Stromal cell of bone marrow (primary cell): ENCODE measurements at regions not wholly inside any gene's neighbourhood (a gene's known extent, or its start where the extent isn't known, plus 50 kb on each side); places are given as distances from the start of the nearest gene placed in this dataset.
A peak's percentile ranks its signal among the peaks of the same experiment; 100 is the strongest.

Source experiments
- DNase-seq: peaks from one replicate; pipeline ENCODE4 v3.0.0-alpha.2; 2012; ENCODE audit warnings: low read depth

DNA sequence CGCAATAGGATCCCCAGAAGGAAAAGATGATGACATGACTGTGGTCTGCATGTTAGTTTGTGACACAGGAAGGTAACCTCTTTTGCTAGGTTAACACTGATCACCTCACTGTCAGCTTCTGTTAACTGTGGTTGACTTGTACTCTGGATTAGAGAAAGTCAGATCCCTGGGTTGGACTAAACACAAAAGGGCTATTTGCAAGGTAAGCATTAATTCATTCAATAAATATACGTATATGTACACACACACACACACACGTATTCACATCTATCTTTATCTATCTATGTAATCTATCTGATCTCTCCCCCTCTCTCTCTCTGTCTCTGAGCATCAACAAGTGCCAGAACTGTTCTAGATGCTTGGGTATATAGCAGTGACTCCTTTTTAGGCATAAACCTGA is 136.1 kb upstream of the SNX19 start:
- no peak for DNase-seq

DNA sequence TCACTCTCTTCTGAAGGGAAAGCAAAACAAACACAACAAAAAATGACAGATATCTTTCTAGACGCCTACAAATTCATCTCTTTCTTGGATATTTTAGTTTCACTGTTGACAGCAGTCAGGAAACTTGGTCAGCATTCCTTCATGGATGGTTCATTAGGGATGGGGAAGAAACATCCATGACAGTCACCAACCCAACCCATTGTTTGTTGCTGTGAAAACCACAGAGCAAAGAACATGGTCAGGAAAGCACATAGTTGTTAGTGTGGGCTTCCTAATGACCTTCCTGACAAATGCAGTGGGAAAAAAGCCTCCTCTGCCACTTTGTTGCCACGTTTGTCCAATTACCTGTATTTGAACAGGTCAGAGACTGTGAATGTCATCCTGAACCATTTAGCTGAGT is 139.8 kb upstream of the SNX19 start:
- DNase-seq = no peak

DNA sequence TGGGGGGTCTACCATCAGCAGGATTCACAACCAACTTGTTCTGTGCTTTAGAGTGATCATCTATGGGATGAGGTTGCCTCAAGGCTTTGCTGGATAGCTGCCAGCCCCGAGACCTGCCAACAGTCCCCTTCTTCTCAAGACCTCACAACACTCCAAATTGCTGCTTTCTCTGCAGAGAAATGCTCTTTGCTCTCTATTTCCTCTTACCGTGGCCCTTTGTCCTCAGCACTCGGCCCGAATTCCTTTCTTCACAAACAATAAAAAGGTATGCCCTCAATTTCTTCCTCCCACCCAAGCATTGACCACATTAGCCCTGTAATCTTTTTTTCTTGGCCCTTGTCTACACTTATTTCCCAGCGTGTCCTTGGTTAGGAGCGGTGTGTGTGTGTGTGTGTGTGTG is 147.4 kb upstream of the SNX19 start:
- no peak for DNase-seq

DNA sequence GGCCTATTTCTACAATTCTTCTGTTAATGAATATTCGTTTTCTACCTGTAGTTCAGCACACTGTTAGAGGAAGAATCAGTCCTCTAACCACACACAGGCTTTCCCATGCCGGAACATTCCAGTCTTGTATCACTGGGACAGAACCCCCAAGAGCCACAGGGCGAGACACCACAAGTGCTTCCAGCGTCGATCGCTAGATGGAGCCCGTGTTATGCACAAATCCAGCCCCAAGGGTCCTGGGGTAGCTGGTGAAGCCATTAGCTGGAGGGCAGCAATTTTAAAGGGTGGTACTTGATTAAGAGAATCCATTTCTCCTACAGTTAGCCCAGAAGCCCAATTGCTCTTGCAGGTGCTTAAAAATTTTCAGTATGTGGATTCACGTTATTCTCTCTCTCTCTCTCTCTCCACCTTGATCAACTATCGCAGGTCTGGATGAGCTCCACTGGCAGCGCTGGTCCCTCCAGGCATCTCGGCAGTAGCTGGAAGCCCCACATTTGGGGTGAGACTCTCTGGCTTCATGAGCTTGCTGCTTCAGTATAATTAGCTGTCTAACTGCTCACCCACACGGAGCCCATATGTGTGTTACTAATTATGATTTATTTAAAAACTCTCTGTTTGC is 148.2 kb upstream of the SNX19 start:
- DNase-seq = peak; percentile 17

DNA sequence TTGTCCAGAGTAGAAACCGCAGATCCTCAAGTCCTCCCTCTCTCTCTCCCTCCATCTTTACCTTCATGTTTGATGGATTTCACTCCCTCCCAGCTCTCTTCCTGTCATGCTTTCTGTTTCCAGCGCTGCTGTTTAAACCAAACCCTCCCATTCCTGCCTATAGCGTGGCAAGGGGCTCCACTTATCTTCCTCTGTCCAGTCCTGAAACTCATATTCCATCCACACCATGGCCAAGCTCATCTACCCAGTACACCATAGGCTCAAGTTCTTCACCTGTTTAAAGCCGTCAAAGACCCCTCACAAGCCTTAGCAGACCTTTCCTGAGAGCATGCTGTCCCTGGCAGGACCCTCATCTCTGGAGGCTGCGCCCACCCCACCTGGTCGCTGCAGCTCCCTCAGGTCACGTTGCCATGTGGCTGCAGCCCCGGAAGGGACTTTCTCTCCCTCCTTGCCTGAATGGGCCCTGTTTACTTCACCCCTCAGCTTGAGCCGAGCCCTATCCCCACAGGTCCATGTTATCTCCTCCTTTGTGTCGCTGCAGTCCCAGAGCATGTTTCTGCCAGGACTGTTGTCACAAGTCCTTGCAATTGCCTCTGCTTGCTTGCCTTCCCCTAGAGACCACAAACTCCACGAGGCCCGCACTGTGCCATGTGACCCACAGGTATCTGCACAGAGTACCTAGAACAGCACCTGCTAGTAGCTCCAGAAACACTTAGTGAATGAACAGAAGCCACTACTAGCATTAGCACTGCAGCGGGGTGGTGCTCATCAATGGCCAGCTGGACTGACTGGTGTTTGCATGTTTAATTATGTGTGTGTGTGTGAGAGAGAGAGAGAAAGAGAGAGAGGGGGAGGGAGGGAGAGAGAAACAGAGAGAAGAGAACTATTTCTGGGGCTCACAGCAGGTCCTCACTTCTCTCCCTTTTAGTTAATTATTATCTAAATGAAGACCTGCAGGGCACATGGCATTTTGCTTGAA is 149.4 kb upstream of the SNX19 start:
- DNase-seq = no peak

DNA sequence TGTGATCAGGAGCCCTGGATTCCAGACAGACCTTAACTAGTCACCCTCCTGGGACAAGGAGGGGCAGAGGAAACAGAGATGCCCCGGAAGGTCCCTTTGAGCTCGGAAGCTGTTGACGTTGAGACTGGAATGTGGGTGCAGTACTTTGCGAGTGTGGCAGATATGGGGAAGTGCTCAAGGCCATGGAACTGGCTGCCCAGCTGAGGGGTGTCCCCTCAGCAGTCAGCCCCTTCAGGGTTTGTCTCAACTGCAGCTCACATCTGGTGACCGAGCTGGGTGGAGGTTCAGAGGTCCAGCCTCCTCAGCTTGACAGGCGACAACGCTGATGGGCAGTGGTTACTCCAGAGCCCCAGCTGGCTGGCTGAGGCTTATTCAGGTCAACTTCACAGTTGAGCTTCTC is 150.3 kb upstream of the SNX19 start:
- DNase-seq = no peak

DNA sequence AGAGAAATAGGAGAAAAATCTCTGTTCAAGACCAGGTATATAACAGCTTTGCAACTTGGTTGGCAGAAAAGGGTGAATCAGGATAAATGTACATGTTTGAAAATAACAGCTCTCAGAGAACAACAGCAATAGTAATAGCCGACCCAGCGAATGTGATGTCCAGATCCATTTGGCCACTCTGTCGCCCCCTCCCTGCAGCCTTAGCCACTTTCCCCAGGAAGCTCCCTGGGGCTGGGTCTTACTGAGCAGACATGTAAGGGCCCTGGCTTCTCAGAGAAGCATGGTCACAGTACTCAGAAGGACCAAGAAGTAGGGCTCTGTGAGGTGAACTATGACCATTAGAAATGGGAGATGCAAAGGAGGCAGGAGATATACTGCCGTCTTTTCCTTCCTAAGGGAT is 154.1 kb upstream of the SNX19 start:
- DNase-seq = no peak

DNA sequence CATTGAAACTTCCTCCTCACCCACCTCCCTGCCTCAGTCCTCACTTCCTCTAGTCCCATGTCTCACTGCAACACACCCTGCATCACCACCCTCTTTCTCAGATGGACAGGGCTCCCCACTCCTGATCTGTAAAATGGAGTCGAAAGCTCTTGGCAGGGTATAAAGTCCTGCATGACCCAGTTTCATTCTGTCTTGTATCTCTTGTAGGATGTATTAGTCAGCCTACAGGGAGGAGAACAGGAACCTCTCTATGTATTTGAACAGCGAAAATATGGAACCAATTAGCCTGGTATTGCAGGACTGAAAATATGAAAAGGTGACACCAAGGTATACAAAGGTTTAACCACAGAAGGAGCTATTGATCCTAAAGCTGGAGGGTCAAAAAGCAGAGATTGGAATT is 156.9 kb upstream of the SNX19 start:
- no peak for DNase-seq

DNA sequence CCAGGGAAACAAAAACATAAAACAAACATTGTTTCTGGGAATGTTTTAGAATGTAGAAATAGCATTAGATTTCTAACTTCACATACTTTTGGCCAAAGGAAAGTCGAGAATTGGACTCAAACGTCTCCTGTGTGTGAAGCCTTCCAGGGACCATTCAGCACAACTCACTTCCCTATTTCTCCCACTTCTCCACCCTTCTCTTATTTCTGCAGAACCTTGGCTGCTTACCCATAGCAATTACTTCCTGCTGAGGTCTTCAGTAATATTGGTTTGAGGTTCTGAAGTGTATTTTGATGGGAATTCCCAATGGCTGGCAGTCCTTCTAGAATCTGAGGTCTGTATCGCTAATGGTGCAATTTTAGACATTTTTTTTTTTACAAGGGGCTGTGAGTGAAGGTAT is 158.3 kb upstream of the SNX19 start:
- DNase-seq = no peak

DNA sequence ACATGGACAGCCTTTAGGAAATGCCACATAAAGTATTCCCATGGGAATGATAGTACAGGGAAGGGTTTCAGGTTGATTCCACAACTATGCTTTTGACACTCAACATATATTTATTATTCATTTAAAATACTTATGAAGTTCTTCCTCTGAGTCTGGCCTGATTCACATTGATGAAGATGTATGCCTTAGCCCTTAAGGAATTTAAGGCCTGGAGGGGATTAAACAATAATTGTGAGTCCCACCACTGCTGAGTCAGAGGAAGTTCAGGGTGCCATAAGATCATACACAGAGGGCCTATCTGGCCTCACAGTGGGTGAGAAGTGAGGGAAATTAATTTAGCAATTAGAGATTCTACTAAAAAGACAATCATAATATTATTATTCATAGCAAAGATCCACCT is 161.1 kb upstream of the SNX19 start:
- DNase-seq = no peak

DNA sequence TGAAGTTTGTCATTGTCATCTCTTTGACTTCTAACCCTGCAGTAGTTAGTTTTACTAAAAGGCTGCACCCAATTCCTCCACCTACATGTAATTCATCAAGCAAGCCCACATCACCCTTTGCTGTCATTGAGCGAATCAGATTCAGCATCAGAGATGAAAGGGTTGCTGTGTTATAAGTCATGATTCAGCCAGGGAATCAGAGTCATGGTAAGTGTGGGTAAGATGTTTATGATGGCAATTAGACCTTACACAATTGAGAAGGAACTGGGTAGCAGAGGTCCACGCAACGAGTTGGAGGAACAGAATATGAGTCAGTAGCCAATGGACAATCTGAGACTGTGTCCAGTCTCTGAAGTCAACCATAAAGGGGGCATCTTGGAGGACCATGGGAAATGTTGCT is 162.8 kb upstream of the SNX19 start:
- DNase-seq = no peak

DNA sequence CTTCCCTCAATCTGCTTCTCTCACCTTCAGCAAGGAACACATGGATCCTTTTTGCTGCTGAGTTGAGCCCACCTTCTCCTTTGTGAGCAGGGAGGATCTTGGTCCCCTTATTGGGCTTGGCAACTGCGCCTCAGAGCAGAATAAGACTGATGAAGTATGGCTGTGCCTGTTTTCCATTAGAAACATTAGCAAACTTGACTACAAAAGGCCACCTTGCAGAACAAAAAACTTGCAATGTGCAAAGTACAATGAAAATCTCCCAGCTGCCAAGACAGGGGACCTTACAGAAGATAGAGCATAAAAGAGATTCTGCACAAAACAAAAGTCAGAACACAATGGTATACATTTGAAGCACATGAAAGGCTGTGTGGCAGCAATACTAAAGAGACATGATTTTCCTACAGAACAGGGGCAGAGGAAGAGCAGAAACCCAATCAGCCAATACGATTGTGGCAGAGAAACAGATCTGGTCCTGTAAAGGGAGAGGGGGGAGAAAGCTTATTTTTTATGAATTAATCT is 173.5 kb upstream of the SNX19 start:
- DNase-seq = no peak

DNA sequence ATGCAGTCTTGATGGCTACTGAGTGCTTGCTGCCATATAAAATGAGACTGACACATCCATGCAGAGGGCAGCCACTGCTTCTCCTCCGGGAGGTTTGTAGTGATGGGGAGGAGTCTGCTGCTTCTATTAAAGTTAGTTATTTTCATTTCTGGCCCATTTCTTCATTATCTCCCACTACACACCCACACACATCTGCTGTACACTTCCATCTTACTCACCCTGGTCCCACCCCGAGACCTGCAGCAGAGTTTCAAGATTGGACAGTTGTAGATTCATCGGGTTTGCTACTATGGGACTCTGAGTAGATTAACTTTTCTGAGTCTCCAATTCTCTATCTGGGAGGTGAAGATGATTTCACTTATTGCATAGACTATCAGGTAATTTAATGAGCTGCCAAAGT is 176.2 kb upstream of the SNX19 start:
- DNase-seq = no peak

DNA sequence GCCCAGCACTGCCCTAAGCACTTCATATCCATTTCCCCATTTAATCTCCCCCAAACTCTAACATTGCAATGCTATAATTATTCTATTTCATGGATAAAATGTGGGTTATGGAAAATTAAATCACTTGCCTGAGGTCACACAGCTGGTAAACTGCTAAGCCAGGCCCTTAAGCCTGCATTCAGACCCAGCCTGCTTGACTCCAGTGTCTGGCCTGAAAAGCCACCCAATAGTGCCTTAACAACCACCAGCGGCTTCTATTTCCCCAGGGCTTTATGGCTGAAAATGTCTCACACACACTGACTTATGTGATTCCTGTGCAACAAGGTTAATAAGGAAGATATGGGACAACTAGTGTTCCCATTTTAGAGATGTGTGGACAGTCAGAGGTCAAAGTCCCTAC is 178.5 kb upstream of the SNX19 start:
- DNase-seq = no peak

DNA sequence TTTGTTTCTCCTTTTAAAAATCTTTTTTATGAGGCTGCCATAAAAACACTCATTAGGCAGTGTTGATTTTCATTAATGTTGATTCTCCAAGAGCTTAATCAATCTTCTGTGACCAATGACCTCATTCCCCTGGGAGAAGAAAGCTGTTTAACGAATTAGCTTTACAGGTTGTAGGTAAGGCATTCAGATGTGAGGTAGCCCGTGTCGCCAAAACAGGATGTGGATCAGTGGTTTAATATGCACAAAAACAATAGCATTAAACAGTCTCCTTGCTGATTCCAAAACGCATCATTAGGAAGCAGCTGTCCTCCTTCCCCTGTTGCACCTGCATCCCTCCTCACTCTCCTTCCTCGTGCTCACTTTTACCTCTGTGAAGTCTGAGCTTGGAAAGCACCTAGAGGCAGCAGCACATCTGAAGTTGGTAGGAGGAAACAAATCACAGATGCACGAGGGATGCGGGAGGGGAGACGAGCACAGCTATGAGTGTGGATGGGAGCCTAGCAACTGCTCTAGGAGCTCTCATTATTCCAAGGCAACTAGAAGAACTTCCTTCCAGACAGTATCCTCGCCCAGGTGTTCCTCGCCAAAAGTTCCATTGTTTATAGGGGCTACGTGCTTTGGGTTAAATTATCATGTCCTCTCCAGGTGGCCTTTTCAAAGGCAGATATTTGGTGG is 179.4 kb upstream of the SNX19 start:
- DNase-seq = no peak

DNA sequence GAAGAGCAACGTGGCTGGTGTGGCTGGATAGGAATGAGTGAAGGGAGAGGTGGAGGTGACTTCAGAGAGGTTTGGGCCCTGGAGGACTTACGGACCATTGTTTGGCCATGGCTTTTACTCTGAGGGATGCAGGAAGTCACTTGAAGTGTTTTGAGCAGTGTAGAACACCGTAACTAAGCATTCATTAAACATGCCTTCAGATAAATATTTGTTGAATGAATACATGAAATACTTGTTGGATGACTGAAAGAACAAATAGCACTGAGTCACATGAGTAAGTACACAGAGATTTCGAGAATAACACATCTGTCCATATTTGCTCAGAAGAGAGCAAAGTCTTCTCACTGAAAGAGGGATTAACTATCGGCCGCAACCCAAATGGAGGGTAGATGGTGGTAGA is 182.7 kb upstream of the SNX19 start:
- DNase-seq = no peak

DNA sequence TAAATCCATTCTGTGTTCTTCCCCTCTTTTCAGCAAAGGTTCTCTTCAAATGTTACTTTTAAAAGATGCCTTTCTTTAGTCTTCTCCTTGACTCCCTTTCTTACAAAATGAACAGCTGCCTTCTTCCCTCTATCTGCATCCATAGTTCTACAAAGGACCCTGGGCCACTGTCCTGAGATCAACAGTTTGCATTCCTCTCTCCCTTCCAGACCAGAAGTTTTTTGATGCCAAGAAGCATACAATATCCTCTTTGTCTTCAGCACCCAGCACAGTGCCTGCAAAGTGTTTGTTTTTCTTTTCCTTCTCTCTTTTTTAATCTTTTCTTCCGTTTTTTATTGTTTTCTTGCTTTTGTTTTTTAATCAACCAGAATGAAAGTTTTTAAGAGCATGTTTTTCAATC is 183.5 kb upstream of the SNX19 start:
- no peak for DNase-seq

DNA sequence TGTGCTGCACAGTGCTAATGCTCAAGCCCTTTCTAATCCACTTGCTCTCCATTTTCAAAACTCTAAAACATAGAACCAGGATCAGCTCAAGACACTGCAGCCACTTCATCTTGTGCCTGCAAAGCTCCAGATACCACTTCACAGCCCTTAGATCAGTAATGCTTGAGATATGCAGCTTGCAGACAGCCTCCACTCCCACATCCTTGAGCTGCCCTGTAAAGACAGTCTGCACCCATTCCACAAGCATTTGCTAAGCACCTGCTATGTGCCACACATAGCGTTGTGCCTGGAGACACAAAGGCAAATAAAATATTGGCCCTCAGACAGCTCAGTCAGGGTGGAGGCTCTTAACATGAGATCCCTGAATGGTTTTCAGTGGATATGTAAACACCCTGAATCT is 192.5 kb upstream of the SNX19 start:
- no peak for DNase-seq

DNA sequence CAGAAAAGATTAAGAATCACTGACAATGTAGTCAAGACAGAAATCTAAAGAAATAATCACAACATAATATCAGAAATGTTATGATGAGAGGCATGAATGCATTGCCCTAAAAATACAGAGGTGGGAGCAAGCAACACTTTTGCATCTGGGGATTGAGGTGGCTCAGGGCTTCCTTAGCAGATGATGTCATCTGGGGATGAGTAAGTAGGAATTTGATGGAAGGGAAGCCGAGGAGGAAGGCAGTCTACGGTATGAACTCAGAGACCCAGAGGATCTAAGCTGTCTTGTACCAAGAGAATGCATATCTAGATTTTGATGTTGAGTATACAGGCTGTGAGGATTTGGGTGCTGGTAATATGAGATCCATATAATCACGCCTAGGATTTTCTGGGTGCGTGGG is 193.0 kb upstream of the SNX19 start:
- DNase-seq = no peak

DNA sequence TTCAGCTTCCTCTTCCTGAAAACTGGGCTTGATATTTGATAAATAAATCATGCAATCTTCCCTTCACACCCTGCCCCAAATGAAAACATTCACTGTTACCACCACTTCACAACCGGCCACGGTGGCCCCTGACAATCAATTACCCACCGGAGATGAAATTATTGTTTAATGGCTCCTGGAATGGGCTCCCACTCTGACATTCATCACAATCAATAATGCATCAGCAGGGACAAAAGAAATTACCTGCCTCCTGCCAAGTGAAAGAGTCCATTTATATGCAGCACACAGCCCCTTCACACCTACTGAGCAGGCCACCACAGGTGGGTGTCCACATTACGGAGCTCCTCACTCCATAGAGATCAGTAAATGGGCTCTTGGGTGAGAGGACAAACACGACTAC is 193.5 kb upstream of the SNX19 start:
- no peak for DNase-seq

DNA sequence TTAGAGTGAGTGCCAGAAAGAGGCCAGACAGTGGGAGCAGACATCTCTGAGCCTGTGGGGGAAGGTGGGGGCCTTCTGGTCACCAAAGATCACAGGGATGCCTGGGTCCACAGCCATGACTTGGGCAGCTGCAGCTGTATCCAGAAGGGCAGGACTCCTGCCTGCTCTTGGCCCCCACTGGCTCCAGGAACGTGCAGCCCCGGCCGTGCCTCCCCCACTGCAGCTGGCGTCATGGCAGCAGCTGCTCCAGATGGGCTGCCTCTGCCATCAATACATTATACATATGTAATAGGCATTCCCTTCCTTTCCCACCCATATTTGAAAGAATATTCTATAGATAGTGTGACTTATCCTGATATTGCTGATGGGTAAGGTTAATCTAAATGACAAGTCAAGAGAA is 195.5 kb upstream of the SNX19 start:
- DNase-seq = no peak

DNA sequence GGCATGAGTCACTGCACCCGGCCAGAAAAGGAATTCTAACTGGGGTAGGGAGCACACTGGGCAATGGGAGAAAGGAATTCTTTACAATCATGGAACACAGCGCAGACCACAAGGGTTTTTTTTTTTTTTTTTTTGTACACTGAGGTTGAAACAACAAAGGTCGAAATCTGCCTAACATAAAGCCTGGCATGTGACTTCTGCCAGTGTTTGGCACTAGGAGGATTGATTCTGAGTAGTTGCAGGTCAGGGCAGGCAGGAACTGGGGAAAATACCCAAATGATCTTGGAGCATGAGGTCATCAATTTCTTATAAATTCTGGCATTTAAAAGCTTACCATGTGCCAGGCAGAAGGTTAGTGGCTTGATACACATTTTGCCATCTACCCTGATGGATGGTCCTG is 202.0 kb upstream of the SNX19 start:
- DNase-seq = no peak
